Transverse colon (tissue), 4 donors: ENCODE measurements at regions not wholly inside any gene's neighbourhood (a gene's known extent, or its start where the extent isn't known, plus 50 kb on each side); places are given as distances from the start of the nearest gene placed in this dataset.

Source experiments
- DNase-seq: peaks from one replicate; pipeline ENCODE4 v3.0.0-alpha.2; 2019
- H3K27ac ChIP-seq, 4 donors: fragments of 200-600 bp; sonication (generic); 2 replicates each; pipeline ENCODE4 v1.5.1; 2016 to 2018; ENCODE audit warnings: inconsistent platforms in 4 of 4
- H3K27me3 ChIP-seq: fragments of 200-600 bp; sonication (generic); 2 replicates; pipeline ENCODE4 v1.5.1; 2017; ENCODE audit warnings: inconsistent platforms
- H3K36me3 ChIP-seq, 4 donors: fragments of 200-600 bp; sonication (generic); 2 replicates each; pipeline ENCODE4 v1.5.1; 2017 to 2019; ENCODE audit warnings: inconsistent platforms in 4 of 4
- H3K4me1 ChIP-seq, 4 donors: fragments of 200-600 bp; sonication (generic); 2 replicates each; pipeline ENCODE4 v1.5.1; 2017 to 2020; ENCODE audit warnings: inconsistent platforms in 4 of 4
- H3K4me3 ChIP-seq, 4 donors: fragments of 200-600 bp; sonication (generic); 1 replicate in 1 of 4; 2 replicates in 3 of 4; pipeline versions ENCODE4 v1.5.1 to v1.6.1; 2017 to 2019; ENCODE audit warnings: inconsistent platforms in 4 of 4
- H3K9me3 ChIP-seq, 2 donors: fragments of 200-600 bp; sonication (generic); 2 replicates each; pipeline ENCODE4 v1.5.1; 2017 to 2019; ENCODE audit warnings: inconsistent platforms in 2 of 2
- EP300 ChIP-seq: sonication (generic); formaldehyde crosslinking; IDR thresholded peaks from one replicate; pipeline ENCODE4 v1.6.1; 2017; ENCODE audit warnings: antibody characterized with exemption, low read depth
- POLR2A ChIP-seq: fragments of 450-650 bp; IDR thresholded peaks from one replicate; pipeline ENCODE4 v1.6.1; 2016; ENCODE audit warnings: antibody characterized with exemption, mild to moderate bottlenecking, moderate library complexity
- POLR2AphosphoS5 ChIP-seq, 3 donors: sonication (generic); formaldehyde crosslinking; IDR thresholded peaks; one replicate each; pipeline ENCODE4 v1.6.1; 2016; ENCODE audit warnings: antibody characterized with exemption in 3 of 3
- whole genome bisulfite sequencing, 2 donors: methylation state at CpG; one replicate each; pipeline ENCODE4 v1.1.5; 2018; ENCODE audit warnings: low coverage in 1 of 2; 5-methylcytosine and 5-hydroxymethylcytosine counted together
- in situ Hi-C, 4 donors: fragments of 200-750 bp; cut with MboI; loops; one replicate each; pipeline versions ENCODE4 v1.15.0 to v1.15.1; 2017; ENCODE audit warnings: low sequenced_read_pairs in 3 of 4, low pct_ligation_motif_present in 1 of 4, low pct_unique_long_range_greater_than_20kb in 1 of 4
- intact Hi-C: fragments of 100-400 bp; cut with DNase I; formaldehyde crosslinking; loops from one replicate; pipeline ENCODE4 v1.15.1; 2023; ENCODE audit warnings: low total_unique reads
- TF ChIP-seq, protein P1 (sequence below), 5 experiments: fragments of 200-600 bp in 3 of 5; fragments of 450-650 bp in 2 of 5; sonication (generic) in 3 of 5; IDR thresholded peaks; 1 replicate in 2 of 5; 2 replicates in 3 of 5; pipeline ENCODE4 v1.5.1; 2016 to 2017; ENCODE audit warnings: antibody characterized with exemption in 5 of 5, inconsistent platforms in 3 of 5, mild to moderate bottlenecking in 2 of 5, moderate library complexity in 1 of 5

- WGBS, 2 donors = 73 to 81% methylated on average over 7 of the region's 7 CpGs
- Histone ChIP-seq H3K9me3 (no peaks in the 10 kb centered on the region), H3K27me3 (no peaks in the 10 kb centered on the region), H3K27ac (no peak overlapping the region), H3K4me1 (no peaks in the 10 kb centered on the region), H3K4me3 (no peak overlapping the region), H3K36me3 (no peaks in the 10 kb centered on the region)
- no peak for DNase-seq
- in situ Hi-C loops = no loop called here
- no peak for TF ChIP-seq POLR2AphosphoS5 (IDR thresholded peaks at IDR 0.05)
- TF ChIP-seq POLR2A = no peak
- TF ChIP-seq, protein P1, sequence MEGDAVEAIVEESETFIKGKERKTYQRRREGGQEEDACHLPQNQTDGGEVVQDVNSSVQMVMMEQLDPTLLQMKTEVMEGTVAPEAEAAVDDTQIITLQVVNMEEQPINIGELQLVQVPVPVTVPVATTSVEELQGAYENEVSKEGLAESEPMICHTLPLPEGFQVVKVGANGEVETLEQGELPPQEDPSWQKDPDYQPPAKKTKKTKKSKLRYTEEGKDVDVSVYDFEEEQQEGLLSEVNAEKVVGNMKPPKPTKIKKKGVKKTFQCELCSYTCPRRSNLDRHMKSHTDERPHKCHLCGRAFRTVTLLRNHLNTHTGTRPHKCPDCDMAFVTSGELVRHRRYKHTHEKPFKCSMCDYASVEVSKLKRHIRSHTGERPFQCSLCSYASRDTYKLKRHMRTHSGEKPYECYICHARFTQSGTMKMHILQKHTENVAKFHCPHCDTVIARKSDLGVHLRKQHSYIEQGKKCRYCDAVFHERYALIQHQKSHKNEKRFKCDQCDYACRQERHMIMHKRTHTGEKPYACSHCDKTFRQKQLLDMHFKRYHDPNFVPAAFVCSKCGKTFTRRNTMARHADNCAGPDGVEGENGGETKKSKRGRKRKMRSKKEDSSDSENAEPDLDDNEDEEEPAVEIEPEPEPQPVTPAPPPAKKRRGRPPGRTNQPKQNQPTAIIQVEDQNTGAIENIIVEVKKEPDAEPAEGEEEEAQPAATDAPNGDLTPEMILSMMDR (IDR thresholded peaks at IDR 0.05) = no peak
- TF ChIP-seq EP300 = no peak
- intact Hi-C loops = no loop called here
These were observed 181.0 kb upstream of the ADCY2 start for GRCh38 chr5:7214906-7215416.

- no peak for DNase-seq
- TF ChIP-seq EP300 = no peak
- no peak for TF ChIP-seq POLR2AphosphoS5 (IDR thresholded peaks at IDR 0.05)
- TF ChIP-seq, protein P1 (IDR thresholded peaks at IDR 0.05) = no peak
- no peak for TF ChIP-seq POLR2A
- Histone ChIP-seq H3K9me3 (no peaks in the 10 kb centered on the region), H3K4me1 (no peaks in the 10 kb centered on the region), H3K27ac (no peak overlapping the region), H3K36me3 (no peaks in the 10 kb centered on the region), H3K4me3 (no peak overlapping the region), H3K27me3 (no peaks in the 10 kb centered on the region)
- intact Hi-C loops (no loop called here), in situ Hi-C loops (no loop called here)
- 40 to 69% methylated on average over 1 to 2 of the region's 2 CpGs for WGBS, 2 donors
These were observed 177.8 kb upstream of the ADCY2 start for GRCh38 chr5:7218141-7218540.

DNA sequence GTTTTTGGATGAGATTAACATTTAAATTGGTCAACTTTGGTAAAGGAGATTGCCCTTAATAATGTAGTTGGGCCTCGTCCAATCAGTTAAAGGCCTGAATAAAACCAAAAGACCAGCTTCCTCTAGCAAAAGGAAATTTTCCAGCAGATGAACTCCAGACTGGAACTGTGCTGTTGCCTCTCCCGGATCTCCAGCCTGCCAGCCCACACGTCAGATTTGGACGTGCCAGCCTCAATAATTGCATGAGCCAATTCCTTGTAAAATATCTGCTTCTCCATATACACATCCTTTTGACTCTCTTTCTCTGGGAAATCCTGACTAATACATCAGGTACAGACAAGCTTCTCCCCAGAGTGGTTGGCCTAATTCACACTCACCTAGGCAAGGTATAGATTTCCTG lies 175.8 kb upstream of the ADCY2 start:
- Histone ChIP-seq H3K4me3 (no peak overlapping the region), H3K9me3 (no peaks in the 10 kb centered on the region), H3K27me3 (no peaks in the 10 kb centered on the region), H3K36me3 (no peaks in the 10 kb centered on the region), H3K4me1 (no peaks in the 10 kb centered on the region), H3K27ac (no peak overlapping the region)
- WGBS, 2 donors = 67 to 80% methylated on average over 1 to 4 of the region's 4 CpGs
- DNase-seq = no peak
- no peak for TF ChIP-seq EP300
- TF ChIP-seq, protein P1 (IDR thresholded peaks at IDR 0.05) = no peak
- no peak for TF ChIP-seq POLR2A
- TF ChIP-seq POLR2AphosphoS5 (IDR thresholded peaks at IDR 0.05) = no peak
- intact Hi-C loops (no loop called here), in situ Hi-C loops (no loop called here)

- 77 to 89% methylated on average over 3 of the region's 3 CpGs for WGBS, 2 donors
- DNase-seq = no peak
- H3K27ac ChIP-seq = no peak overlapping the region
- no peaks in the 10 kb centered on the region for H3K4me1 ChIP-seq
- H3K36me3 ChIP-seq = no peaks in the 10 kb centered on the region
- in situ Hi-C loops (no loop called here), intact Hi-C loops (no loop called here)
- H3K27me3 ChIP-seq = no peaks in the 10 kb centered on the region
- no peak overlapping the region for H3K4me3 ChIP-seq
- no peak for TF ChIP-seq POLR2A
- TF ChIP-seq, protein P1 (IDR thresholded peaks at IDR 0.05) = no peak
- no peak for TF ChIP-seq POLR2AphosphoS5 (IDR thresholded peaks at IDR 0.05)
- TF ChIP-seq EP300 = no peak
- no peaks in the 10 kb centered on the region for H3K9me3 ChIP-seq
These were observed 174.9 kb upstream of the ADCY2 start for GRCh38 chr5:7221041-7221440.
